Keratinocyte (primary cell): ENCODE measurements at regions not wholly inside any gene's neighbourhood (a gene's known extent, or its start where the extent isn't known, plus 50 kb on each side); places are given as distances from the start of the nearest gene placed in this dataset.

Source experiments
- DNase-seq: peaks from one replicate; pipeline ENCODE4 v3.0.0-alpha.2; 2011; ENCODE audit warnings: low read depth, missing footprints, low spot score
- FAIRE-seq: peaks from 2 replicates; lab custom pipeline; 2011; peaks lifted over from hg19 to GRCh38; lab: Jason Lieb, UNC
- H2AFZ ChIP-seq: 2 replicates; pipeline ENCODE4 v1.6.0; 2012; ENCODE audit warnings: low read length, control low read depth, inconsistent platforms; ENCODE audit not compliant: control insufficient read depth
- H3K27ac ChIP-seq: 2 replicates; pipeline ENCODE4 v1.5.1; 2011; ENCODE audit warnings: low read length; ENCODE audit not compliant: control insufficient read depth, insufficient read depth
- H3K27me3 ChIP-seq: 3 replicates; pipeline ENCODE4 v1.6.0; 2011; ENCODE audit warnings: low read length; ENCODE audit not compliant: control insufficient read depth, insufficient read depth; ENCODE audit errors: extremely low read depth
- H3K36me3 ChIP-seq, 2 experiments: 2 replicates in 1 of 2; 3 replicates in 1 of 2; pipeline ENCODE4 v1.5.1; 2011; ENCODE audit warnings: low read length in 2 of 2, mild to moderate bottlenecking in 1 of 2; ENCODE audit not compliant: control insufficient read depth in 2 of 2, insufficient read depth in 2 of 2; ENCODE audit errors: extremely low read depth in 1 of 2
- H3K4me1 ChIP-seq: 3 replicates; pipeline ENCODE4 v1.5.1; 2011; ENCODE audit warnings: low read length; ENCODE audit not compliant: control insufficient read depth, insufficient read depth; ENCODE audit errors: extremely low read depth
- H3K4me2 ChIP-seq: 3 replicates; pipeline ENCODE4 v1.6.0; 2011; ENCODE audit warnings: low read depth, low read length; ENCODE audit not compliant: control insufficient read depth, insufficient read depth; ENCODE audit errors: extremely low read depth
- H3K4me3 ChIP-seq, 3 experiments: fragments of 200-600 bp in 1 of 3; sonication (generic) in 1 of 3; 2 replicates in 2 of 3; 3 replicates in 1 of 3; pipeline ENCODE4 v1.5.1; 2011 to 2016; ENCODE audit warnings: low read length in 3 of 3, mild to moderate bottlenecking in 3 of 3, control low read depth in 2 of 3, inconsistent platforms in 1 of 3, low read depth in 1 of 3, mixed read lengths in 1 of 3, mixed run types in 1 of 3, moderate library complexity in 1 of 3; ENCODE audit not compliant: control insufficient read depth in 2 of 3, insufficient read depth in 2 of 3; ENCODE audit errors: extremely low read depth in 1 of 3
- H3K79me2 ChIP-seq: 2 replicates; pipeline ENCODE4 v1.6.0; 2012; ENCODE audit warnings: low read length; ENCODE audit not compliant: control insufficient read depth, insufficient read depth
- H3K9ac ChIP-seq: 3 replicates; pipeline ENCODE4 v1.6.0; 2011; ENCODE audit warnings: low read length; ENCODE audit not compliant: control insufficient read depth, insufficient read depth; ENCODE audit errors: extremely low read depth
- H3K9me1 ChIP-seq: 3 replicates; pipeline ENCODE4 v1.6.0; 2011; ENCODE audit warnings: low read length; ENCODE audit not compliant: control insufficient read depth, insufficient read depth; ENCODE audit errors: extremely low read depth
- H3K9me3 ChIP-seq: 2 replicates; pipeline ENCODE4 v1.5.1; 2012; ENCODE audit warnings: low read depth, low read length; ENCODE audit not compliant: control insufficient read depth
- H4K20me1 ChIP-seq: 3 replicates; pipeline ENCODE4 v1.6.0; 2011; ENCODE audit warnings: low read length; ENCODE audit not compliant: control insufficient read depth, insufficient read depth; ENCODE audit errors: extremely low read depth
- CTCF ChIP-seq, 3 experiments: IDR thresholded peaks in 1 of 3; conservative IDR thresholded peaks in 1 of 3; optimal IDR thresholded peaks in 1 of 3; 2 replicates in 2 of 3; 3 replicates in 1 of 3; pipeline versions ENCODE3 to v1.5.1; 2011; ENCODE audit warnings: low read length in 3 of 3, mild to moderate bottlenecking in 3 of 3, moderate library complexity in 2 of 3, control low read depth in 1 of 3, inconsistent platforms in 1 of 3; ENCODE audit not compliant: insufficient read depth in 2 of 3; ENCODE audit errors: extremely low read depth in 1 of 3
- EZH2 ChIP-seq: IDR thresholded peaks from one replicate; pipeline ENCODE4 v1.6.1; 2012; ENCODE audit warnings: inconsistent platforms, mild to moderate bottlenecking, low read length, moderate library complexity
- dilution Hi-C: fragments of 300-500 bp; cut with MboI; formaldehyde crosslinking; loops from one replicate; pipeline ENCODE4 v1.7.0; 2020; ENCODE audit warnings: low sequenced_read_pairs; ENCODE audit not compliant: extremely low pct_ligation_motif_present

GRCh38 chr3:127405791-127406190 lies 117.9 kb upstream of the PRR20G start:
- H3K27me3 ChIP-seq, result peaks cover 11% of the 10 kb centered on the region
- dilution Hi-C loops, result no loop called here
- no peak overlapping the region for H2AFZ ChIP-seq

GRCh38 chr3:127405010-127405598 lies 117.3 kb upstream of the PRR20G start:
- FAIRE-seq, result no peak
- no peak for TF ChIP-seq CTCF (optimal IDR thresholded peaks at IDR 0.05 in 1 of 3, IDR thresholded peaks at IDR 0.05 in 1 of 3, conservative IDR thresholded peaks at IDR 0.05 in 1 of 3; ENCODE audit: extremely low read depth in 1 of 3, insufficient read depth in 2 of 3, low read length in 3 of 3)
- TF ChIP-seq EZH2, result no peak
- Histone ChIP-seq H3K9ac (no peak overlapping the region), H3K36me3 (no peaks in the 10 kb centered on the region), H3K4me2 (no peak overlapping the region), H3K9me3 (no peaks in the 10 kb centered on the region), H4K20me1 (no peaks in the 10 kb centered on the region), H3K27ac (no peak overlapping the region), H2AFZ (no peak overlapping the region), H3K4me3 (no peak overlapping the region), H3K9me1 (no peaks in the 10 kb centered on the region), H3K27me3 (peaks cover 5% of the 10 kb centered on the region), H3K4me1 (no peaks in the 10 kb centered on the region), H3K79me2 (no peaks in the 10 kb centered on the region)
- dilution Hi-C loops, result no loop called here
- DNase-seq, result no peak

More at GRCh38 chr3:127405791-127406190, 117.9 kb upstream of the PRR20G start:
- DNase-seq (no peak), FAIRE-seq (no peak)
- Histone ChIP-seq H3K4me3 (no peak overlapping the region), H3K9me3 (no peaks in the 10 kb centered on the region), H3K4me1 (no peaks in the 10 kb centered on the region), H3K9me1 (no peaks in the 10 kb centered on the region), H3K9ac (no peak overlapping the region), H3K79me2 (no peaks in the 10 kb centered on the region), H3K27ac (no peak overlapping the region), H3K4me2 (no peak overlapping the region), H4K20me1 (no peaks in the 10 kb centered on the region), H3K36me3 (no peaks in the 10 kb centered on the region)
- TF ChIP-seq EZH2, result no peak
- TF ChIP-seq CTCF (optimal IDR thresholded peaks at IDR 0.05 in 1 of 3, IDR thresholded peaks at IDR 0.05 in 1 of 3, conservative IDR thresholded peaks at IDR 0.05 in 1 of 3; ENCODE audit: extremely low read depth in 1 of 3, insufficient read depth in 2 of 3, low read length in 3 of 3), result no peak
